ENCODE measurements at regions not wholly inside any gene's neighbourhood (a gene's known extent, or its start where the extent isn't known, plus 50 kb on each side); places are given as distances from the start of the nearest gene placed in this dataset.

DNA sequence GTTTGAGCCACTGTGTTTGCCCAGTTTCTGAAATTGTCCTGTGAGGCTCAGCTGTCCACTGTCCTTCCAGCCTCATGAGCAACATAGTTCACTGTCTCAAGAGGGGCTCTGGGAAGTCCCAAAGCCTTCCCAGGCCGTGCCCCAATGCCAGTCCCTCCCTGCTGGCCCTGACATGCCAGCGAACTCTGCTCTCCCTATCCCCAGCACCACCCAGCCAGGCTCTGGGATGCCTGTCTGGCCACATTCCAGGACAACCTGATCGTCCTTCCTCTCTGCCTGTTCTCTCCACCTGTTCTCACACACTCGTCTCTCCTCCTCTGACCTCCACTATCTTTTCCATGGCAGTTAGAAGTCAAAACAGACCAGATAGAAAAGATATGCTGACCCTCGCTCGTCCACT lies 278.0 kb upstream of the ID2 start:
- Histone ChIP-seq H3K79me2 (replicated peaks; ENCODE audit: insufficient read depth, low read length) (no peaks in the 10 kb centered on the region), H3K4me3 (ENCODE audit: low read length) (no peak overlapping the region), H3F3A (ENCODE audit: insufficient read depth, low read length, poor library complexity, severe bottlenecking) (no peaks in the 10 kb centered on the region), H3K27ac (ENCODE audit: low read length) (no peak overlapping the region), H4K20me1 (ENCODE audit: insufficient read depth) (no peaks in the 10 kb centered on the region), H3K4me2 (ENCODE audit: low read length) (no peak overlapping the region), H2AFZ (ENCODE audit: low read depth, low read length) (no peak overlapping the region), H3K9me2 (ENCODE audit: insufficient read depth, low read length) (no peaks in the 10 kb centered on the region), H3K36me3 (ENCODE audit: insufficient read depth, low read length) (no peaks in the 10 kb centered on the region), H3K9me3 (ENCODE audit: low read length) (no peaks in the 10 kb centered on the region), H3K9ac (ENCODE audit: low read length) (no peak overlapping the region), H3K27me3 (ENCODE audit: insufficient read depth, low read depth, low read length) (no peaks in the 10 kb centered on the region)
- TF ChIP-seq SMC3 (conservative IDR thresholded peaks at IDR 0.05; ENCODE audit: poor library complexity) (no peak), EP300 (conservative IDR thresholded peaks at IDR 0.05; ENCODE audit: poor library complexity, severe bottlenecking) (no peak), EZH2 (IDR thresholded peaks at IDR 0.05; ENCODE audit: borderline replicate concordance, insufficient read depth, low read length, poor library complexity, severe bottlenecking) (no peak), POLR2AphosphoS5 (IDR thresholded peaks at IDR 0.05) (no peak), TAF1 (IDR thresholded peaks at IDR 0.05; ENCODE audit: low read depth) (no peak), MXI1 (conservative IDR thresholded peaks at IDR 0.05; ENCODE audit: poor library complexity, severe bottlenecking) (no peak)
- TF ChIP-seq, protein P1, sequence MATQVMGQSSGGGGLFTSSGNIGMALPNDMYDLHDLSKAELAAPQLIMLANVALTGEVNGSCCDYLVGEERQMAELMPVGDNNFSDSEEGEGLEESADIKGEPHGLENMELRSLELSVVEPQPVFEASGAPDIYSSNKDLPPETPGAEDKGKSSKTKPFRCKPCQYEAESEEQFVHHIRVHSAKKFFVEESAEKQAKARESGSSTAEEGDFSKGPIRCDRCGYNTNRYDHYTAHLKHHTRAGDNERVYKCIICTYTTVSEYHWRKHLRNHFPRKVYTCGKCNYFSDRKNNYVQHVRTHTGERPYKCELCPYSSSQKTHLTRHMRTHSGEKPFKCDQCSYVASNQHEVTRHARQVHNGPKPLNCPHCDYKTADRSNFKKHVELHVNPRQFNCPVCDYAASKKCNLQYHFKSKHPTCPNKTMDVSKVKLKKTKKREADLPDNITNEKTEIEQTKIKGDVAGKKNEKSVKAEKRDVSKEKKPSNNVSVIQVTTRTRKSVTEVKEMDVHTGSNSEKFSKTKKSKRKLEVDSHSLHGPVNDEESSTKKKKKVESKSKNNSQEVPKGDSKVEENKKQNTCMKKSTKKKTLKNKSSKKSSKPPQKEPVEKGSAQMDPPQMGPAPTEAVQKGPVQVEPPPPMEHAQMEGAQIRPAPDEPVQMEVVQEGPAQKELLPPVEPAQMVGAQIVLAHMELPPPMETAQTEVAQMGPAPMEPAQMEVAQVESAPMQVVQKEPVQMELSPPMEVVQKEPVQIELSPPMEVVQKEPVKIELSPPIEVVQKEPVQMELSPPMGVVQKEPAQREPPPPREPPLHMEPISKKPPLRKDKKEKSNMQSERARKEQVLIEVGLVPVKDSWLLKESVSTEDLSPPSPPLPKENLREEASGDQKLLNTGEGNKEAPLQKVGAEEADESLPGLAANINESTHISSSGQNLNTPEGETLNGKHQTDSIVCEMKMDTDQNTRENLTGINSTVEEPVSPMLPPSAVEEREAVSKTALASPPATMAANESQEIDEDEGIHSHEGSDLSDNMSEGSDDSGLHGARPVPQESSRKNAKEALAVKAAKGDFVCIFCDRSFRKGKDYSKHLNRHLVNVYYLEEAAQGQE (IDR thresholded peaks at IDR 0.05; ENCODE audit: borderline replicate concordance) = no peak

- no peak overlapping the region for H3K9ac ChIP-seq (ENCODE audit: low read length)
- H3K9me2 ChIP-seq (ENCODE audit: insufficient read depth, low read length) = no peaks in the 10 kb centered on the region
- no peak overlapping the region for H3K27ac ChIP-seq (ENCODE audit: low read length)
- TF ChIP-seq SMC3 (conservative IDR thresholded peaks at IDR 0.05; ENCODE audit: poor library complexity) (no peak), EP300 (conservative IDR thresholded peaks at IDR 0.05; ENCODE audit: poor library complexity, severe bottlenecking) (no peak), TAF1 (IDR thresholded peaks at IDR 0.05; ENCODE audit: low read depth) (no peak), POLR2AphosphoS5 (IDR thresholded peaks at IDR 0.05) (no peak), RAD21 (conservative IDR thresholded peaks at IDR 0.05) (no peak), MXI1 (conservative IDR thresholded peaks at IDR 0.05; ENCODE audit: poor library complexity, severe bottlenecking) (no peak), CTCF (IDR thresholded peaks at IDR 0.05; ENCODE audit: poor library complexity, severe bottlenecking) (no peak), EZH2 (IDR thresholded peaks at IDR 0.05; ENCODE audit: borderline replicate concordance, insufficient read depth, low read length, poor library complexity, severe bottlenecking) (no peak)
- TF ChIP-seq, protein P1 (IDR thresholded peaks at IDR 0.05; ENCODE audit: borderline replicate concordance) = no peak
- H3K36me3 ChIP-seq (ENCODE audit: insufficient read depth, low read length) = no peaks in the 10 kb centered on the region
- no peaks in the 10 kb centered on the region for H3K79me2 ChIP-seq (replicated peaks; ENCODE audit: insufficient read depth, low read length)
- no peak overlapping the region for H2AFZ ChIP-seq (ENCODE audit: low read depth, low read length)
- no peaks in the 10 kb centered on the region for H4K20me1 ChIP-seq (ENCODE audit: insufficient read depth)
- no peaks in the 10 kb centered on the region for H3F3A ChIP-seq (ENCODE audit: insufficient read depth, low read length, poor library complexity, severe bottlenecking)
- H3K27me3 ChIP-seq (ENCODE audit: insufficient read depth, low read depth, low read length) = no peaks in the 10 kb centered on the region
- H3K4me2 ChIP-seq (ENCODE audit: low read length) = no peak overlapping the region
- H3K9me3 ChIP-seq (ENCODE audit: low read length) = no peaks in the 10 kb centered on the region
- H3K4me3 ChIP-seq (ENCODE audit: low read length) = no peak overlapping the region
Observed at GRCh38 chr2:8405334-8405733, 276.5 kb upstream of the ID2 start.

All from neural cell (in vitro differentiated cells).